ENCODE measurements at regions not wholly inside any gene's neighbourhood (a gene's known extent, or its start where the extent isn't known, plus 50 kb on each side); places are given as distances from the start of the nearest gene placed in this dataset.
"Not testable (repeated sequence)": the region's sequence is repeated elsewhere in the genome, so short reads cannot be mapped to it uniquely, and the experiment has no call there.

DNA sequence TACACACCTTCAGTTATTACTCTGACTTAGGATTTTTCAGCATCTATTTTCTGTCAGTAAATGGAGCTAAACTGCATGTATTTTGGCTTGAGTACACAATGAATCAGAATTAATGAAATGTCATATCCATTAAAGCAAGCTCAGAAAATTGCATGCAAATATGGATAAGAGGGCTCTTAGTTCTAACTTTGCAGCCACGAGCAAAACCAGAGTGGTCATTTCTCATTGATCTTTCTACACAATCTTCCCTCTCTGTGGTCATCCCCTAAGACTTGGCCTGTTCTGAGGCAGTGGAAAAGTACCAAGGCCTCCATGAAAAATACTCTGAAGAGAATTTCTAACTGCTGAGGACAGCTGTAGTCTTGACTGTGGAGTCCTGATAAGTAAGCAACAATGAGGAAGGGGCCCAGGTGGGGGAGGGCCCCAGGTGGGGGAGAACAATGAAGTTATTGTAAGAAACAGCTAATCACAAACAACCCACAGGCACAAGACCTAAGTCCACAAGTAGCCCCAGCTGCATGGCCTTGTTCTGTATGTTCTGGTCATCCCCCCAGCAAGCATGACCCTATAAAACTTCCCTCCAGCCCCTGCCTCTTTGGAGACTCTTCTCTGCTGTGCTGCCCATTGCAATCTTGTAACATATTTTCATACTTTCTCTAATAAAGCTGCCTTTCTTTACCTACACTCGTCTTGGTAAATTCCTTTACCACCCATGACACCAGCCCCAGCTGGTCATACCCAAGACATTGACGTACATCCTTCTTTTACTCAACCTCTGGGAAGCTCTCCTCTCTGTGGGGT, 230.3 kb downstream of the TDRD15 start:
- no peak for DNase-seq

DNA sequence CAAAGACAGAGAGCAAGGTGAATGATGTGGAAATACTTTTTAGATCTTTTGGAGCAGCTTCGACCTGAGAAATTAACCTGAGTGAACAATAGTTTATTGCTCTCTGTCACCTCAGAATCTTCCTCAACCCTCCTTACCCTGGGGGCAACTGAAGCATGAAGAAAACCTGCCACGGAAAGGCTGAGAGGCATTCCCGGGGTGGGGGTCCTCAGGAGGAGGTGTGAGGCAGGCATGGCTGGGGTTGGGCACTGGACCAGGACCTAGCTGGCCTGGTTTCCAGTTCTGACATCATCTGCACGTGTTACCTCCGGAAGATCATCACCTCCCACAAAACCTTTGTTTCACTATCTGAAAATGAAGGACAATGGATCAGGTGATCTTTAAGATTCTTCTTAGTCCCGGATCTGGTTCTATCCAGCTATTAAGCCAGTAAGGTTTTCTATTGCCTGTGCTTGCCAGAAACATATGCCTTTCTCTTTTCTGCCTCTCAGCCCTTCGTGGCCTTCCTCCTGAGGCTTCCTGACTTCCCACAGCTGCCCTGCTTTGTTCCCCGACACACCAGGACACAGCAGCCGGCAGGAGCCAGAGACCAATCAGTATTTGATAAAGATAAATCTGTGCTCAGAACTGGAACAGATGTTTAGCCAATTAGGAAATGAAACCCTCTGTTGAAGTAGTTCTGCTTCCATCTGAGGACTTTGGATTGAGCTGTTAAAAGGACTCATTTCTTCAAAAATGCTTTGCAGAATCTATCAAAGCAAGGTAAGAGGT, 232.5 kb downstream of the TDRD15 start:
- no peak for DNase-seq

DNA sequence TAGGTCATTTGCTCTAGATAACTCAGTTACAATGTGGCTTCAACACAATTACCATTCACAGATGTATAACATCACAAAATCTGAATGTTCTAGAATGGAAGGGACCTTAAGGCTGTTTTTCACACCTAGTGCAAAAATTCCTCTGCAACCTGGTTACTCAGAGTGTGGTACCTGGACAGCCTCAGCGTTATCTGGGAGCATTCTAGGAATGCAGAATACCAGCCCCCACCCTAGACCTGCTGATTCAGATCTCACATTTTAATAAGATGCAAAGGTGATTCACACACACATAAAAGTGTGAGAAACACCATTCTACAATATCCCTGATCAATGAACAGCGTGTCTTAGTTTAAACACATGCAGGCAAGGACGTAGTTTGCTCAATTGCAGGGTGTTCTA, 233.1 kb downstream of the TDRD15 start:
- no peak for DNase-seq

DNA sequence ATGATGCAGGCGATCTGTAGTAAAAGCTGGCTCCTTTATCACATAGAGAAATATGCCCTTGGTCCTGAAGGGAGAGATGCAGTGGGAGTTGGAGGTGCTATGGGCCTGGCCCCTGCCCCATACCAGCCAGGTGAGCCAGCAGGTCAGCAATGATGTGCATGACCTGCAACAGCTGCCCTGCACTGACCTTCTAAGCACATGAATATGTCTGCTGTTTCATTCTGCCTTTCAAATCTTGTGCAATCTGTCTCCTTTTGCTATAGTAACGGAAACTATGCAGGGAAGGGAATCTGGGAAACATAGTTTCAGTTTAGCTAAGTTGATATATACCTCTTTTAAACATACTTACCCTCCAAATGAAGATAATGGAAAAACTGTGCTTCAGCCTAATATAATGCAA, 235.2 kb downstream of the TDRD15 start:
- no peak for DNase-seq

DNA sequence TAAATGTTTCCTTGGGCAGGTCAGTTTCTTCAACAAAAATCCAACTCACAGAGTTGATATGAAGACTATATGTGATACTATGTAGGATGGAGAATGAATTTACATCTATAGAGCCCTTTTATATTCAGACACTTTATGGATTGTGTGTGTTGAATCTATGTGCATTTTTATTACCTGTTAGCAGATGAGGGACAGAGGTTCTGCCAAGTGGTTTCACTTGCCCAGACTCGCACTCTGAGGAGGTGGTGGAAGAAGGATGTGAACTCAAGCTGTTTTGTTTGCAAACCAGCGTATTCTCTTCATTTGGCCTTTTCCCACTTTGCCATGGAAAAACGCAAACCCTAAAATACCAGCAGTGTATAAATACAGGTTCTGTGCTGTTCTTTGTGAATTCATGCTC, 237.6 kb downstream of the TDRD15 start:
- no peak for DNase-seq

DNA sequence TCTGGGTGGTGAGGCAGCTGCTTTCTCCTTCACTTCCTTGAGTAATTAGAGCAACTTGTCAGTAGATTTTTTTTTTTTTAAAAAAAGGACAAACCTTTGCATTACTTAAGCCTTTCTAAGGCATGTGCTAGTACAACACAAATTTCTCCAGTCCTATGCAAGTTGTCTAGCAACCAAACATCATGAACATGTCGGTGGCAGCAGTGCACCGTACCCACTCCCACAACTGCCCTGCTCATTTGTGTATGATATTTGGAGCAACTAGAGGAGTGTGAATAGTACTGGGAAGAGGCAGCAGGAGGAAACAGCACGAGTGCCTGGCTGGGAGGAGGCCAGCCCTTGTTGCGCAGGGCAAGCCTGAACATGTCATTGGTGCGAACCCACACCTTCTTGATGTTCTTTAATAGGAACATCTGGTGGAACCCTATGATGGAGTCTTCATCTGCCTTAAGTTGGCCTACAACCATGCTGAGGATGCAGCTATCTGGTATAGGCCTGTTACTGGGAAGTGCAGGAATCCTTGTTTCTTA, 238.3 kb downstream of the TDRD15 start:
- DNase-seq, result no peak

DNA sequence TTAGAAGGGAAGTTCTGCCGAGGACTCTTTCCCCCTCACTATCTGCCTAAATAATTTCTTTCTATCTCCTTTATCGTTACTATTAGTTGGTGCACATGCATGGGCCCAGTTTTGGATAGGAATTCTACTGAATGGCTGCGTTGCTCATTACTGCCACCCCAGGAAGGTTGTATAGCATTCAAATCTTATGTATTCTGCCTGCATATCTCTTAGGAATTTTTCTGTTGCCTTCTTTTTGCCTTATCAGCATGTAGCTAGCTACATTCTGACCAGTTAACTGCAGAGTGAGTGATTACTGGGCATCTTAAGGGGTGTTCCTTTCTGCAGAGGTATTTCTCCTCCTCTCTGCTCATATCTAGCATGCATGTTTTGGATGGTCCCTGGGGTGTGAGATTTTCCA, 239.6 kb downstream of the TDRD15 start:
- no peak for DNase-seq

DNA sequence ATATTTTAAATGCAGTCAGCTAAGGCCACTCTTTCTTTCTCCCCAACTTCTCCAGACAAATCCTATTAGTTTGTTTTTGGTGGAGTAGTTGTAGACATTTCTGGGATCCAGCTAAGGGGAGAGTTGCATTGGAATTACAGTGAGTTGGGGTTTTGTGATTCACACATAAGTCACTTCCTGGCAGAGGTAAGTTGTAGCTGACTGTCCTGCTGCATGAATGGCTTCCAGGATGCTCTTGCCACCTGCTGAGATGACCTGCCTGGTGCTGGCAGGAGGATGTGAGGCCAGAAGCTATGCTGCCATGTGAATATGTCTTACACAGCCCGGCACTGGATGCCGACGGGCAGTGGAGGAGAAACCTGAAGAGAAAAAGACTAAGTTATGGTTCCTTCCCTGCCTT, 243.7 kb downstream of the TDRD15 start:
- no peak for DNase-seq

DNA sequence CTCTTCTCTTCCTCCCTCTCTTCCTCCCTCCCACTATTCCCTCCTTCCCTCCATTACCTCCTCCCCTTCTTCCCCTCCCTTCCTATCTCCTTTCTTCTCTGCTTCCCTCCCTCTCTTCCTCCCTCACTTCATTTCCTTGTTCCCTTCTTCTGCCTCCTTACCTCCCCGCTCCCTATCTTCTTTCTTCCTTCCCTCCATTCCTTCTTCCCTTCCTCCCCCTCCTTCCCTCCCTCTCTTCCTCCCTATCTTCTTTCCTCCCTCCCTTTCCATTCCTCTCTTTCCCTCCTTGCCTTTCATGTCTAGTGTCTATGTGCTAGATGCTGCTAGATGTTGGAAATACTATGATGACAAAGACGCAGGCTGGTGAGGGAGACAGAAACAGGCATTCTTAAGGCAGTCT, 246.0 kb downstream of the TDRD15 start:
- DNase-seq, result no peak

DNA sequence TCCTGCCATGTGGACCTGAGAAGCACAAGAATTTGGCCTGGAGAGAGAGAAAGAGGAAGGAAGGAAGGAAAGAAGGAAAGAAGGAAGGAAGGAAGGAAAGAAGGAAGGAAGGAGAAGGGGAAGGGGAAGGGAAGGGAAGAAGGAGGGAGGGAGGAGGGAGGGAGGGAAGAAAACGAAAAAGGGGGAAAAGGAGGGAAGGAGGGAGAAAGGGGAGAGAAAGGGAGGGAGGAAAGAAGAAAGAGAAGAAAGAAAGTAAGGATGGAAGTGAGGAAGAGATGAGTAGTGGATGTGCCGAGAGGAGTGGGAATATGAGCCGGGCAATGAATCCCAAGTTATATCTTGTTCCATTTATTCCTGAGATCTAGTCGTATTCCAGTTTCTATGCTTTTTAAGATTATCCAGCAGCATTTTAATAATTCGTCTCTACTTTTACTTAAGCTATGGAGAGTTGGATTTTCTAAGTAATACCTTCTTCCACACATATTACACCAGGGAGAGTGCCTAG, 247.8 kb downstream of the TDRD15 start:
- DNase-seq, result no peak

DNA sequence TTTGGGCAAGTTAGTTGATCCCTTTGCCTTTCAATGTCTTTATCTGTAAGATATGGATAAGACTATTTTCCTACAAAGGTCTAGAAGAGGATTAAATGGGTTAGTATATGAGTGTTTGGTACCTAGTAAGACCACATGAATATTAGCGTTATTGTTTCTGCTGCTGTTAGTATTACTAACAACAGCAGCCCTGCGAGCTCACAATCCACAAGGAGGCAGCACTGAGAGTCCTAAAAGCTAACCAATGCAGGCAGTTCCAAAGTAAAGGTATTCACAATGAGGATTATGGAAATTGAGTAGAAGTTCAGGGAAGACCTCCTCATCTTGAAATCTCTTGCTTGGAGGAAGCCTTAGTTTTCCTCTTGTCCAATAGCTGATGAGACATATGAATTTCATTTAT, 248.9 kb downstream of the TDRD15 start:
- no peak for DNase-seq

DNA sequence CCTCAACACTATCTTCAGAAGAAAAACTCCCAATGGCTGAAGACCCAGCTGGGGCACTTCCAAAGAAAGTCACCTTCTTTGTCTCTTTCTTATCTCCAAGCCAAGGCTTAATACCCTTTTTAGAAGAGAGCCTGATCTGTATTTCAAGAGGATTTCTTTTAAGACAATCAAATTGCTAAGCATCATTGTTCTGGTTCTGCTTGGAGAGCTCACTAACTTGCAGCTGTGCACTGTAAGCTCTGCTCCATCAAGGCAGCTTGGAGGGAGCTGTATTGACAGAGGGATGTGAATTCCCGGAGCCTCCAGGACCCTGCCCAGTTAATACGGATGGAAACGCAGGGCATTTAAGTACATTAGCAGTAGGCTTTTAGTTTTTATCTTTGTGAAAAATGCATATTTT, 253.1 kb downstream of the TDRD15 start:
- DNase-seq, result no peak

DNA sequence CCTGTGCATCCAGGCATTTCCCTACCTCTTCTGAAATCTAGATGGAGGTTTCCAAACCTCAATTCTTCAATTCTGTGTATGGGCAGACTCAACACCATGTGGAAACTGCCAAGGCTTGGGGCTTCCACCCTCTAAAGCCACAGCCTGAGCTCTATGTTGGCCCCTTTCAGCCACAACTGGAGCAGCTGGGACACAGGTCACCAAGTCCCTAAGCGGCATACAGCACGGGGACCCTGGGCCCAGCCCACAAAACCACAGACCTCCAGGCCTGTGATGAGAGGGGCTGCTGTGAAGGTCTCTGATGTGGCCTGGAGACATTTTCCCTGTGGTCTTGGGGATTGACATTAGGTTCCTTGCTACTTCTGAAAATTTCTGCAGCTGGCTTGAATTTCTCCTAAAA, 255.4 kb downstream of the TDRD15 start:
- no peak for DNase-seq

DNA sequence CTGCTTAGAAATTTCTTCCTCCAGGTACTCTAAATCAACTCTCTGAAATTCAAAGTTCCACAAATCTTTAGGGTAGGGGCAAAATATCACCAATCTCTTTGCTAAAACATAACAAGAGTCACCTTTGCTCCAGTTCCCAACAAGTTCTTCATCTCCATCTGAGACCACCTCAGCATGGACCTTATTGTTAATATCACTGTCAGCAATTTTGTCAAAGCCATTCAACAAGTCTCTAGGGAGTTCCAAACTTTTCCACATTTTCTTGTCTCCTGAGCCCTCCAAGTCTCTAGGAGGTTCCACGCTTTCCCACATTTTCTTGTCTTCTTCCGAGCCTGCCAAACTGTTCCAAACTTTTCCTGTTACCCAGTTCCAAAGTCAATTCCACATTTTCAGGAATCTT, 255.9 kb downstream of the TDRD15 start:
- not testable (repeated sequence) for DNase-seq

DNA sequence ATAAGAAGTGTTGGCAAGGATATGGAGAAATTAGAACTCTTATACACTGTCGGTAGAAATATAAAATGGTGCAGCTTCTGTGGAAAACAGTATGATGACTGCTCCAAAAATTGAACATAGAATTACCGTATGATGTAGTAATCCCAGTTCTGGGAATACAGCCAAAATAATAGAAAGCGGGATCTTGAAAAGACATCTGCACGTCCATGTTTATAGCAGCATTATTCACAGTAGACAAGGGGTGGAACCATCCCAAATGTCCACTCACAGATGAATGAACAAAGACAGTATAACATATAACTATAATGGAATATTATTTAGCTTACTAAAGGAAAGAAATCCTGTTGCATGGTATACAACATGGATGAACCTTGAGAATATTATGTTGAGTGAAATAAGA, 257.7 kb downstream of the TDRD15 start:
- DNase-seq, result no peak

DNA sequence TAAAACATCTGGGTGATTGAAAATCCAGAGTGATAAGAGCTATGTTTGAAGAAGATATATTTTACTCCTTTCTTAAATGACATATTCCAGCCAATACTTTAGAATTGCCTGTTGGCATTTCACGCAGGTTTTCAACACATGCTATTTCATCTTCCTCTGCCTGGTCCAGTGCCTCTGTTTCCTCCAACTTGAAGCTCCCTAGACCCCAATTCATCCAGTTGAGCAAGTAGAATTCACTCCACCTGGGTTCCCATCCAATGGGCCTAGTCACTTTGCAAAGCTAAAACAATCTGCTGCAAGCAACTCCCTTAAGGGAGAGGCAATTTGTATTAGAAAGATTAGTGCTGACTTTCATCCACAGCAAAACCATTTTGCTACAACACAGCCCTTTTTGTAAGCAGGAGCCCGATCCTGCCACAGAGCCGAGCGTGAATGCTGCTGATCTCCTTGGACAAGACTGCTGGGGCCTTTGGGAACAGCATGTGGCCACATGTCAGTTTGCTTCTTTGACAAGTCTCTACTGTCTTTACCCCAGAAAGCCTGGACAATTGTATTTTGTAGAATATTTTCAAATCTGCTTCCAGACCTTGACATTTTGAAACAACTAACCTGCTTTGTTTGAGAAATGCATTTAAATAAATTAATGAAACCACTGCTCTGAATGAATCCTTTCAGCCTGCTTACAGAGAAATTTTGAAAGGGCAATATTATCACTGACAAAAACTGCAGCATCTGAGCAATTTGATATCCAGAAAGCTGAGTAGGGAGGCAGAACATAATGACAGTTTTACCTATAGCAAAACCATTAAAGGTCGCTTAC, 259.1 kb downstream of the TDRD15 start:
- DNase-seq, result no peak

DNA sequence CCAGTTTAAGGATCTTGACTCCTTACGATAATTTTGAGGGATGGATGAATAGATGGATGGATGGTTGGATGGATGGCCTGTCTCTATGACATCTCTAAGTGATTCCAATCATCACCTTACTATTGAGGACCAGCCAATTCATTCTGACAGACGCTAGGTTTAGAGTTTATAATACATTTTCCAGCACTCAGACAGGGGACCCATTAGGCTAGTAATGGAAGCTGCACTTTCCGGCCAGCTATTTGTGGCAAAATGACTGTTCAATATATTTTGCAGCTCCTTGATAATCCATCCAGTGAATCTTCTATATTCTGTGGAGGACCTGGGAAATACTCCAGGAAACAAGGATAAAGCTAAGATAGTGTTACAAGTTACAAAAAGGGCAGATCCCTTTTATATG, 262.9 kb downstream of the TDRD15 start:
- DNase-seq, result no peak

DNA sequence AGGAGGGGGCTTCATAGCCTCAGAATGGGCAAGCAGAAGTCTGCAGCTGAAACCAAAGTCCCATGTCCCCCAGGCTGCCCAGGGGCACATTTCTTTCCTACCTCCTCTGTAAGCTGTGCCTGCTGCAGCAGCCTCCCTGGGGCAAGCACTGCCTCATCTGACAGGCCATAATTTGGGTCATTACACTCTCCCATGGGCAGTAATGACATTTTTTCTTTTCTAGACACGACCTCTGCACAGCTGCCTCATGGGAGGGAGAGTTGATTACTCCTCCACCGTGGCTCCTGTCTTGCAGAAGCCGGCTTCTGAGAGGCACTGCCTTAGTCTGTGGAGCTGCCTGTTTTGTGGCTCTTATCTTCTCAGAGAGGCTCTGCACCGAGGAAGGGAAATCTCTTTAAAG, 268.9 kb downstream of the TDRD15 start:
- no peak for DNase-seq

DNA sequence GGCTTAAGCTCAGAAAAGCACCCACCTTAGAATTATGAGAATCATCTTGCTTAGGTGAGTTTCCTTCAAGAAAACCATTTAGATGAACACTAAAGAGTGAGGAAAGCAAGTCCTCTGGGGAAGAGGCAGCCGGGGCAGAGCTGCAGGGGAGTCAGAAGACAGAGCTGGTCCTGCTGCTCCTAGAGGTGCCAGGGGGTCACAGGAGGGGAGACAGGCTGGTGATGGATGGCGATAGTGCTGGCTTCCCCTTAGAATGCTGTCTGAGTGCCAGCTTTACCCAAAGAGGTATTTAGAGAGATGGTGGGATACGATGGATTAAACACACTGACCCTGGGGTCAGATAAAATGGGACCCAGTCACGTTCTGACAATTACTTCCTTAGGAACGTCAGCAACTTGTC, 269.4 kb downstream of the TDRD15 start:
- no peak for DNase-seq

DNA sequence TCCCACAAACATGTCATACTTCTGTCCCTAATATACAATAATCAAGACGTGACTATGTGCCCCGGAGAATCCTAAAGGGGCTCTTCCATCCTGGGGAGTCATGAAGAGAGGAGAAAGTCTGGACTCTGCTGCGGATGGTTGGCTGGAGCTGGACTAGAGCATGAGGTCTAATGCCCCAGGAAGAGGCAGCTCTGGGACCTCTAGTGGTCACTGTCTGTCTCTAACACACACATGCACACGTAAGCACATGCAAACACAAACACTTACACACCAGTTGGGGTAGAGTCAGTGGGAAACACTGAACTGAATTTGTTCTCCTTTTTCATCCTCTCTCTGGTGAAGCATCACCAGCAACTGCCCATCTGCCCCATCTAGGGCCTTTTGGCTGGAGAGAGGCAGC, 271.6 kb downstream of the TDRD15 start:
- no peak for DNase-seq

DNA sequence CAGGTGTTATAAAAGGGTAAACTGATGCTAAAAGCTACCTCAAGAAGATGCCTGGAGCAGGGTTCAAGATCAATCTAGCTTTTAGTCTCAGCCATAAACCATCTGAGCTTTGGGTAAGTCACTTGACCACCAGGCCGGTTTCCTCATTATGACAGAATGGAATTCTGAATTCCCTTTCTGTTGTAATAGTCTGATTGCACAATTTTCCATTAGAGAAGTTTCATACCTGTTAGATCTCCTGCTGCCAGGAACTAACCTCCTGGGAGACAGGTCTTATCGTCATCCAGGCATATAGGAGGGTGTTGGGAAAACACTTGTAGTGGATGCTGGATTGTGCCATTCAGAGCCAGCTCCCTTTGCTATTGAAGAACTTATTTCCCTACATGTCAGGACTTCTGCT, 272.5 kb downstream of the TDRD15 start:
- DNase-seq, result no peak

DNA sequence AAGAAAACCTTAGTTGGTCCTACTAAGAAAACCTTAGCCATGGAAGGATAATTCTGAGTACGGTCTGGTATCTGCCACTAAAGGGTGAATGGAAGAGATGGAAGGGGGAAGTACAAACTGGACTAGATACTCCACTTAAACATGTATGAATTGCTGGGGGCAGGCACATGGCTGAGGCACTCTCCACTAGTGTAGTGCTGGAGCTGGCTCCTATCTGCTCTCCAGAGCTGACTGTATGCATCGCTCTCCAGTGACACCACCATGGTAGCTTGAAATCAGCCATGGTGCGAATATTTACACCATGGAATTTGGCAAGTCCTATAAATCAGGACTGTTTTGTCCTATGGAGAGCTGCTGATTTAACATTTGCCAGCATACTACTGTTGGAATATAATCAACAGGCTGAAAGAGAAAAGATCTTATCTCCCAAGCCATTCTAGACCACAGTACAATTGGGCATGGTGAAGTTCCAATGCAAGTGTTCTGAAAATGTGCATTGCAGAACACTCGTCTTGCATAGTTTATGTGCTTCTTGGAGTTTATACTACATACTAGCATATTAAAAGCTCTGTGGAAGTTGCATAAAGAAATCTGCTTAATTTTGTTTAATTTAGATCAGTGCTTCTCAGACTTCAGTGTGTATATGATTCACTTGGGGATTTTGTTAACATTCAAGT, 277.4 kb downstream of the TDRD15 start:
- DNase-seq, result no peak

DNA sequence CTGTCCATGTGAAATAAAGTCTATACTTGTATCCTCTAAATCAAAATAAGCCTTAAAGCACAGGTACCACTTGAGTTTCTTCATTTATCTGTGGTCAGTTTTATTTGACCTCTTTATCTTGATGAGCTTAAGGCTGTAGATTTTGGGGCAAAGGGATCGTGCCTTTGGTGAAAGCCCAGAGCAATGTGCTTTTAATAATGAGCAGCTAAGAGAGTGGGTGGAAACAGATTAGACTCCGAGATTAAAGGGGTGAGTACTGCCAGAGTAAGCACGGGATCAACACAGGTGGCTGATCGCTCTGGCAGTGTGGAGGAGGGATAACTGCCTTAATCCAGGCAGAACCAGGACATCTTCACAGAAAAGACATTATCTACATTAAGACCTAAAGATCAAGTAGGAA, 280.4 kb downstream of the TDRD15 start:
- no peak for DNase-seq
